PFSK-1 (cell line): ENCODE measurements at regions not wholly inside any gene's neighbourhood (a gene's known extent, or its start where the extent isn't known, plus 50 kb on each side); places are given as distances from the start of the nearest gene placed in this dataset.

Source experiments
- FOXP2 ChIP-seq: optimal IDR thresholded peaks from 2 replicates; pipeline ENCODE3; 2011; ENCODE audit warnings: borderline replicate concordance, control low read depth, inconsistent platforms; ENCODE audit not compliant: insufficient read depth; ENCODE audit errors: extremely low read length, extremely low read depth
- POLR2AphosphoS5 ChIP-seq: IDR thresholded peaks from 2 replicates; pipeline ENCODE4 v1.6.1; 2012; ENCODE audit warnings: low read depth, mild to moderate bottlenecking, control low read depth, low read length, moderate library complexity
- REST ChIP-seq, 2 experiments: IDR thresholded peaks; 2 replicates each; pipeline versions ENCODE4 v1.6.1 to v1.8.0; 2011 to 2012; ENCODE audit warnings: low read depth in 2 of 2, low read length in 2 of 2, control low read depth in 1 of 2, inconsistent platforms in 1 of 2, mild to moderate bottlenecking in 1 of 2, moderate library complexity in 1 of 2; ENCODE audit not compliant: insufficient read depth in 1 of 2
- SIN3A ChIP-seq: IDR thresholded peaks from 2 replicates; pipeline ENCODE4 v1.6.1; 2012; ENCODE audit warnings: mild to moderate bottlenecking, low read length, moderate library complexity, borderline replicate concordance; ENCODE audit not compliant: insufficient read depth
- TAF1 ChIP-seq: IDR thresholded peaks from 2 replicates; pipeline ENCODE4 v1.6.1; 2012; ENCODE audit warnings: low read length, control low read depth, borderline replicate concordance; ENCODE audit not compliant: insufficient read depth

GRCh38 chr5:126301056-126301455, 122.2 kb upstream of the GRAMD2B start:
- TF ChIP-seq REST (IDR thresholded peaks at IDR 0.05; ENCODE audit: insufficient read depth in 1 of 2, low read depth in 2 of 2, low read length in 2 of 2): no peak
- TF ChIP-seq POLR2AphosphoS5: no peak
- TF ChIP-seq TAF1: no peak
- no peak for TF ChIP-seq SIN3A
- no peak for TF ChIP-seq FOXP2
